NCI-H82 treated with DMSO at 0.1 percent for 48 hours (cell line): ENCODE measurements at regions not wholly inside any gene's neighbourhood (a gene's known extent, or its start where the extent isn't known, plus 50 kb on each side); places are given as distances from the start of the nearest gene placed in this dataset.
"Not testable (repeated sequence)": the region's sequence is repeated elsewhere in the genome, so short reads cannot be mapped to it uniquely, and the experiment has no call there.

ENCODE experiments used
- DNase-seq: peaks from one replicate; lab custom pipeline; 2025; ENCODE audit not compliant: unreplicated experiment; lab: John Stamatoyannopoulos, UW

DNA sequence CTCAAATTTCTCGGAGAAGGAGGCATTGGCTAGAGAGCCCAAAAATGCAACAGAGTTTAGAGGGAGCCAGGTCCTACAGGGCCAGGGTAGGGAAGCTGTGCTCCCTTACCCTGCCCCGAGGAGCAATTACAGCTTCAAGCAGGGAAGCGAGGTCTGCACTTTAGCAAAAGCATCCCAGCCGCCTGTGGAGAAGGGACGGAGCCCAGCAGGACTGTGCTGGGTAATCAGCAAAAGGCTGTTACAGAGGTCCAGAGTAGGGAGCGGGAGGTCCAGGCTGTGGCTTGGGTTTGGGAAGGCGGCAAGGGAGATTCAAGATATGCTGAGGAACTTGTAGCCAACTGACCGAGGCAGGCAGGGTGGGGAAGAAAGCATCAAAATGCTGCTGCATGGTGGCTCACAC, 162.6 kb downstream of the TMEM132E start:
- no peak for DNase-seq

DNA sequence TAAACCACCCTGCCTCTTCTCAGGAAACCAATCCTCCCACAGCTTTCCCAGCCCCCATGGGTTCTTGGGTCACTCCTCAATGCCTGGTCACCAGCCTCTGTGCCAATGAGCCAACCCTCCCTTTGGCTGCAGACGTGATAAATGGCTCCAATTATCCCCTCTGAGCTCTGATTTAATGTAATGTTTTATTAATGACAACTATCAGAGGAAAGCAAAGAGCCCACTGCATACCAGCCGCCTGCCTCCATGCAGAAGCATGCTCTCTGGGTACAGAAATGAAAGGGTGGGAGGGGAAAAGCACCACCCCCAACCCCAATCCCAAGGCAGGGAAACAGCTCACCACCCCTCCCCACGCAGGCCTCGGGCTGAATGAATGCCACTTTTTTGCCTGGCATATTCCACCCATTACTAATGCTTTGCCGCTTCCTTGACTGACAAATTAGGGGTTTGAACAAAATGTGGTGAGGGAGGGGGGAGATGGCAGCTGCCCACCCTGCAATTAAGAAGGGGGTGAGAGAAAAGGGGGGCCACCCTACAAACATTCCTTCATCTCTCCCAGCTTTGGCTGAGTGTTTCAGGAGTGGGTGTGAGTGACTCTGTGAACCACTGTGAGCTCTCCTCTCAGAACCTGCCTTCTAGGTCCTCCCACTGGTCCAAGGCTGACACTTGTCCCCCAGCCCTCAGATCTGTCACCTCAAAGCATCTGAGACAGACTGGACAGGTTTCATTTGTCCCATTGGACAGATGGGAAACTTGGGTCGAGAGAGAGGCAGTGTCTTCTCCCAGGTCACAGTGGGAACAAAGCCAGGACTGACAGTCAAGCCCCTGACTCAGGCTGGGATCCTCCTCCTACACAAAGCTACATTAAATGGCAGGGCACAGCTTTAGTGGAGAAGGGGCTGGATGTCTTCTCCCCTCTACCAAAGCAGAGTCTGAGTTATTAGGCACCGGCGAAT, 161.5 kb downstream of the TMEM132E start:
- DNase-seq, result no peak

DNA sequence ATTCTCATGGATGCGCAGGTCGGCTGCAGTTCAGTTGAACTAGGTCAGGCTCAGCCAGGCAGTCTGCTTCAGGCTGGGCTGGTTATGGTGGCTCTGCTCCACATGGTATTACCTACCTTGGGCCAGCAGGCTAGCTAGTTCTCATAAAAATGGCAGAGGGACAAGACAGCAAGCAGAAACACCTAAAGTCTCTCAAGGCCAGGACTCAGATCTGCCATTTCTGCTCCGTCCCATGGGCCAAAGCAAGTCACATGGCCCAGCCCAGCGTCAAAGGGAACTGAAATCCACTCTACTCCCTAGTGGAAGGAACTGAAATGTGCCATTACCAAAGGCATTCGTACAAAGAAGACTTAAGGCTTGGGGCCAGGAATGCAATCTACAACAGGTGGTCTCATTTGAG, 160.0 kb downstream of the TMEM132E start:
- no peak for DNase-seq

DNA sequence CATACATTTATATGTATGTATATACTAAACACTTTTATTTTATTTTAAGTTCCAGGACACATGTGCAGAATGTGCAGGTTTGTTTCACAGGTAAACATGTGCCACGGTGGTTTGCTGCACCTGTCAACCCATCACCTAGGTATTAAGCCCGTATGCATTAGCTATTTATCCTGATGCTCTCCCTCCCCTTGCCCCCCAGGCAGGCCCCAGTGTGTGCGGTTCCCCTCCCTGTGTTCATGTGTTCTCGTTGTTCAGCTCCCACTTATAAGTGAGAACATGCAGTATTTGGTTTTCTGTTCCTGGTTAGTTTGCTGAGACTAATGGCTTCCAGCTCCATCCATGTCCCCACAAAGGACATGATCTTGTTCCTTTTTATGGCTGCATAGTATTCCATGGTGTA, 158.3 kb downstream of the TMEM132E start:
- DNase-seq, result not testable (repeated sequence)

DNA sequence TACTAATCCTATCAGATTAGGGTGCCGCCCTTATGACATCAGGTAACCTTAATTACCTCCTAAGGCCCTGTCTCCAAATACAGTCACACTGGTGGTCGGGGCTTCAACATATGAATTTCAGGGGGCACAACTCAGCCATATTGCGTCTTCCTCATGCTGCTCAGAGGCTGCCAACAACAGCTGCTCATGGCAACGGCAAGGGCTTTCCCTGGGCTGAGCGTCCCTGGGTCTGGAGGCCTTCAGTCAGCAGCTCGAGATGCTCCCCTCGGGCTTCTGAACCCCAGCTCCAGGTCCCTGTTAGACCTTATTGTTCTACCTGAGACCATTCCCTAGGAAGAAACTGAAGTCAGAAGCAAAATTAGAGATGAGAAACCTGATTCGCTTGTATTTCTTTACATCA, 157.2 kb downstream of the TMEM132E start:
- DNase-seq, result peak; percentile 63

DNA sequence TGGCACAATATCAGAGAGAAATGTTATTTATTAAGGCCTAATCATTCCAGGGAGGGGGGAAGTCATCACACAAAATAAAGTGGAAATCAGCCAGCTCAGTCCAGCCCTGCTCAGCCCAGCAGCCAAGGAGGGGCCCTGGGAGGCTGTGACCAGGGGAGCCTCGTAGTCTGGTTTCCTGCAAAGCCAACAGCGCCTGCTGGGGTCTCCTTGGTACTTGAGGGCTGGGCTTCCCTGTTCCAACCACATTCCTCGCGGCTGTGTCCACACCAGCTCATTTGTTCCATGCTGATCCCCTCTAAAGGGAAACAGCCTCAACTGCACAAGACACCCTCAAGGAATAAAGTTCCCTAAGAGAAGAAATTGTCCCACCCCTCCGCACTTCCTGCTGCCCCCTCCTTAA, 154.0 kb downstream of the TMEM132E start:
- no peak for DNase-seq

DNA sequence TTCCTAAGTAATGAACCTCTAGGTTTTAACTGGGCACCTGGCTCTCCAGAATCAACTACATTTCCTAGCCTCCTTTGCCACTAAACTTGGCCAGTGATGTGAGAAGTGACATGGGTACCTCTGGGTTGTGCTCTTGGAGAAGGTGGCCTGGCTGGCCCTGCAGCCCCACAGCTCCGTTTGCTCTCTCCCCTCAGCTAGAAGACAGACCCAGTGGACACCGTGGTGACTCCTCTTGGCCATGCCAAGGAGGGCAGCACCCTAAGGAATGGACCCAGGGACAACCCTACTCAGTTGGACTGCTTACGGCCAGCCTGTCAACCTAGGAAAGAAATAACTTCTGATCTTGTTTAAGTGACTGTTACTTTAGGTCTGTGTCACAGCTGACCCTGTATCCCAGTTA, 151.4 kb downstream of the TMEM132E start:
- DNase-seq, result no peak

DNA sequence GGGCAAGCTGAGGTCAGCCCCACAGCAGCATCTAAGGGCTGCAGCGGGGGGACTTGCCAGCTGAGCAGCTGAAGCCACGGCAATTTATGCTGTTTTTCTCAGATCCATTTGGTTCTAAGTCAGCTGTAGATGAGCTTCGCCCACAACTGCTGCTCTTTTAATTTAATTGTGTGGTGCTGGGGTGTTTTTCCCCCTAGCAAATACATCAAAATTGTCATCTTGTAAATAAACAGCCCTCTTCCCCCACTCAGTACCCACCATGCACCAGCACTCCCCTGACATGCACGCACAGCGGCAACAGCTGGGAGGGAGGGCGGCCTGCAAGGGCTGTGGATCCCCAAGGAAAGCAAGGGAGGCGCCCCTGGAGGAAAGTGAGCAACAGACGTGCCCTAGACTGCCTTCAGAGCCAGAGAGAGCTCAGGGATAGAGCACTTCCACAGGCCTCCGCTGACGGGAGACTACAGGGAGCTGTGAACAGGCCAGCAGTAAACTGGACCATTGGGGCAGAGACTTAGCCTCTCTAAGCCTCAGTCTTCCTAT, 149.5 kb downstream of the TMEM132E start:
- DNase-seq, result no peak

DNA sequence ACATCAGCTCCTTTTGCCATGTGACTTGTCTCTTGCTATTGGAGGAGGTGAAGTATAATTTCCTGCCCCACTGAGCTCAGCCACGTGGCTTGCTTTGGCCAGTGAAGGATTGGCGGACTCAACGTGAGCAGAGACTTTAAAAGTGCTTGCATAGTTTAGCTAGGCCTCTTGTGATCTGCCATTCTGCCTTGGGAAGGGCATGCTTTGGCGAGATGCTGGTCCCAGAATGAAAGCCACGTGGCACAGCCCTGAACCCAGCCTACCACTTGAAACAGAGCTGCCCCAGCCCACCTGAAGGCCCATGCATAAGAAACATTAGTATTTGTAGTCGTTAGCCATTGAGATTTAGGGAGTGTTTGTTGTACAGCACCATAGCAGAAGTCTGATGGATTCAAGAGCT, 148.2 kb downstream of the TMEM132E start:
- no peak for DNase-seq

DNA sequence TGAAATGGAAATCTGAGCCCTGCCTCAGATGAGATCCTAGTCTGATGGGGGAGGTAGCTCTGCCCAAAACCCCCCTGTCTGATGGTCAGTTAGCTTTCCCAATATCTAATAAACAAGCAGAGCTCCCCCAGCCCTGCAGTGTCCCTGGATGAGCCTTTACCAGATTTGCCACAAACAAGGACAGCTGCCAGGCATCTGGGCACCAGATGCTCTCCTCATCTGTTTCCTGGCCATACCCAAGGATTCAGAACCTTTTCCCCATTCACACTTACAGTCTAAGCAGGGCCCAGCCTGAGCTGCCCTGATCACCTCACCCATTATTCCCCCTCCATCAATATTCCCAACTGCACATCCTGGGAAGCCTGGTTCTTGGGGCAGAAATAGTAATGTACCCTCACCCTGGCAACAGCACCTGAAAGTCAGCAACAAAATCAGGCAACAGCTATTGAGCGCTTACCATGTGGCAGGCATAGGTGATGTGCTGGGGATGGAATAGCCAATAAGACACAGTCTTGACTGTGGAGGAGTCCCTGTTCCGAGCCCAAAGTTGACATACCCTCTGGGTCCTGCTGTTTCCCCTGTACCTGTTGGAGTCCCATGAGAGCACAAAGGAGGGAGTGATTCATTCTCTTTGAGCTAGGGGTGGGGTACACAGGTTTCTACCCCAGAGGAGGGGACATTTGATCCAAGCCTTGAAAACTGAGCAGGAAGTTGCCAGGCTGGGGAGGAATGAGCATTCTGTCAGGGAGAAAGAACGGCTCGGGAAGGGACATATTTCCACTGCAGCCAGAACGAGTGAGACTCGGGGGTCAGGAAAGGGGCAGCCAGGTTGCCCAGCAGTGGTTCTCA, 147.4 kb downstream of the TMEM132E start:
- no peak for DNase-seq

DNA sequence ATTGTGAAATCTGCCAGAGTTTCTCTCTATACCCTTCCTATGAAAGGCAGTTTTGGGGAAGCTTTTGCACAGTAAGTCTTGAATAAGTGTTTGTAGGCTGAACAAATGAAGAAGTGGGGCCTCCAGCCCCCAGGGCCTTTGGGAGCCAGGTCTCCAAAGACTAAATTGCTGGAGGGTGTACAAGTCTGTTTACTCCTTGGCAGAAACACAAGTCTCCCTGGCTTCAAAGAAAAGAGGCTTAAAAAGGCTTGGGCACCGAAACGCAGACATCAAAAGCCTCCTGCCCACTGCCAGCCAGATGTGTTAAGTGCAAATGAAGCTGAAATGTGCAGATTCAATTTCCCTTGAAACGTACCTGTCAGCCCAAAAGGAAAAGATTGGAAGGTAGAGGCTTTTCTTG, 146.3 kb downstream of the TMEM132E start:
- no peak for DNase-seq

DNA sequence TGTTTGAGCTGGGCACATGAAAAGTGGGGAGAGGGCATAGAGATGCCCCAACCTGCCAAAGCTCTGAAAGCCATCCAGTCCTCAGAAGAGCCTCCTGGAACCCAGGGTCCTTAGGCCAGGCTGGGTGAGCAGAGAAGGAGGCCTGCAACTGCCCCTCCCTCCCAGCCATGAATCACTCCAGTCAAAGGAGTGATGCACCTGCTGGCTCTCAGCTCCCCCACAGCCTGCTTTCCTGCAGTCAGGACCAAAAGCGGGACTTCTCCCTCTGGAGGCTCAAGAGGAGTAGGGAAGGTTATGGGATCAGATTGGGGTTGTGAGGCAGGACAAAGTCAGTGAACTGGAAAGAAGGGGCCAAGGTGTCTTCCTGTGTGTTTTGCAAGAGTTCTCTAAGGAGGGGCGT, 145.6 kb downstream of the TMEM132E start:
- DNase-seq, result no peak

DNA sequence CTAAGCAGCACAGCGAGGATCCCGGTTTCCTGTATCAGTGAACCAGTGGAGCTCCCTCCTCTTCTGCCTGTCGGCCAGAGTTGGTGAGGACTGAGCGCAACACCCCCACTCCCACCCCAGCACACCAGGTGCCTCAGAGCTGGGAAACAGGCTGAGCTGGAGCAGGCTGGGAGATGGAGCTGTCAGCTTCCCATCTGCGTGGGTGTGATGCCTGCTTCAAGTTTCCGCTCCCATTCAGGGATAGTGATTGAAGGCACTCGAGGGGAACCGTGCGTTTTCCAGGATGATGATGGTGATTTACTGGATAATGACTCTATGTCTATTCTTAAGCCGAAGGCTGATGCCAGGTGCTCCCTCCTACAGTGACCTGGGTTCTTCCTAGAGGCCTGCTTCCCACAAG, 144.5 kb downstream of the TMEM132E start:
- no peak for DNase-seq

DNA sequence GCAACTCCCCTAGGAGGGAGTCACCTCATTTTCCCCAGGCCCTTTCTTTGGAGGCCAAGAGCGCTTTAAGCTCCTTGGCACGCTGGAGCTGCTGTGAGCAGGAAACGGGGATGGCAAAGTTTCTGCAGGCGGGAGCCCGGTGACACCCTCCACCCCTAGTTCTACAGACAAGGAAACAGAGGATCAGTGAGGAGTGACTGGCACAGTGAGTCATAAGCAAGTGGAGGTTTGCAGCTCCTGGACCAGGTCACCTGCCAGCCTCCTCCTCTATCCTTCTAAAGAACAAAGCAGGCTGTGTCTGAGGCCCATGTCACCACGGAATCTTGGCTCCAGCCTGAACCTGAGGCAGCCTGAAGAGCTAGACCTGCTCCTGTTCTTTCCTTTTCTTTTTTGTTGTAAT, 141.9 kb downstream of the TMEM132E start:
- no peak for DNase-seq

DNA sequence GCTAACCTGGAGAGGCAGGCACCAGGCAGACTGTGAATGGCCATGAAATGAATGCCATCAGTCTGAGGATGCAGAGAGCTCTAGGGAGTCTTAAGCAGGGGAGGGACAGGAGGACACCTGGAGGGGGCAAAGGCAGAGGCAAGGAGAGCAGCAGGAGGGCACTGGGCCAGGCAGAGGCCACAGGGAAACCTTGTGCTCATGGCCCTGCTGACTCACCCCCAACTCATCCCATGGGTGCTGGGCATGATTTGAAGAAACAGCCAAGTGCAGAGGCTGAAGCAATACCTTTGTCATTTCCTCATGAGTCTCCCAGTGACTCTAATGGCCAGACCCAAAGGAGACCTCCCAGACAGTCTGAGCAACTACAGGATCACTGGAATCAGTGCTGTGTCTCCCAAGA, 141.4 kb downstream of the TMEM132E start:
- no peak for DNase-seq

DNA sequence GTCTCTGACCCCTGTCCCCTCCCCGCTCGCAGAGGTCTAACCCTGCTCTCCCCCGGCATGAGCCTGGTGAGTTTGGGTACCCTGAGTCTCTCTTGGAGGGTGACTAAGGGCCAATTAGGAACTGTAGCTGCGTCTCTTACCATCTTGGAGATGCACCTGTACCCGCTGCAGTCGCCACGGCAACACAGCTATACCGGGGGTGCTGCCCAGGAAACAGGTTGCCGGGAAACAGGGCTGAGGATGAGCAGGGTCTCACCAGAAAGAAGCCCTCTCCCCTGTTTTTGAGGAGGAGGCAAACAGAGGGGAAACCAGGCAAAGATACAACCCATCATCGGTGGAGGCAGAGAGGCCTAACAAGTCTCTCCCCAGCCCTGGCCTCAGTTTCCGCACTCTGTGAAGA, 140.2 kb downstream of the TMEM132E start:
- DNase-seq, result no peak

DNA sequence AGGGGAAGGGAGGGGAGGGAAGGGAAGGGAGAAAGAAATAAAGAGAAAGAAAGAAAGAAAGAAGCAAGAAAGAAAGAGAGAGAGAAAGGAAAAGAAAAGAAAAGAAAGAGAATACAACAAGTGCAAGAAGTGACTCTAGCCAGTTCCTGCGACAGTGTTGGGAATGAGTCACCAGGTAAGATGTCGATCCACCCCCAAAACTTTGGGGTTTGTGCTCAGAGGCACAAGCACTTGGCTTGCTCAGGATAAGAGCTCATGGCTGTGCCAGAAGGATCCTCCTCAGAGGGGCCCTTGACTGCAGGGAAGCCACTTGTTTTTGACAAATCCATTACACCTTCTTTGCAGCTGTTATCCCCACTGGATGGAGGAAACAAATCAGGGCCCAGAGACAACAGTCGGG, 137.7 kb downstream of the TMEM132E start:
- DNase-seq, result no peak

DNA sequence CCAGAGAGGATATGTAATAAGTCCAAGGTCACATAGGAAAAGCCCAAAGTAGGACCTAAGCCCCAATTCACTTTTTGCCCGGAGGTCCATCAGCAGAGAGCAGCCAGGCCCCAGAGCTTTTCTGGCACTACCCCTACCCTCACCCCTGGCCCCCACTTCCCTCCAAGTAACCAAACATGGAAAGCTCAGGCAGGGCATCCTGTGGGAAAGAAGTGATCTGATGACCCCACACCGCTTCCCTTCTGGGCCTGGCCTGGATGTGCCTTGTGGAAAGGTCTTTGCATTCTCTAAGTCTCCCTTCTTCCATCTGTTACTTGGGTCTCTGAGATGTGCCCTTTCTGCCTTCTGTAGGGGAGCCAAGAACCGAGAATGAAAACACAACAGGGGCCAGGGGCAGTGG, 136.9 kb downstream of the TMEM132E start:
- DNase-seq, result no peak

DNA sequence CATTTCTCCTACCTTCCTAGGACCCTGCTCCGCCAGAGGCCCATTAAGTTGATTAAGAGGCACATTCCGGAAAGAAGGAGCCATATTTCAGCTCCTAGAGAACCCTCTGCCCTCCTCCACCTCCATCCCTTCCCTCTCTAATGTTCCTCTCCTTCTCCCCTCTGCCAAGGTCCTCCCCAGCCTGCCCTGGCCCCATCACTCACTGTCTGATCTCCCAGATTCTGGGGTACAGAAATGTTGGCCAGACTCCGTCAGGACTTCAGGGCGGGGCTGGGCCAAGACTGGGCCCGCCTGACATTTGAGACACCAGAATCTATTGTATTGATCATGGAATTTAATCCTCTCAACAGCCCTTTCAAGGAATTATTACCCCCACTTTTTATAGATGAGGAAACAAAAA, 136.1 kb downstream of the TMEM132E start:
- DNase-seq, result no peak

DNA sequence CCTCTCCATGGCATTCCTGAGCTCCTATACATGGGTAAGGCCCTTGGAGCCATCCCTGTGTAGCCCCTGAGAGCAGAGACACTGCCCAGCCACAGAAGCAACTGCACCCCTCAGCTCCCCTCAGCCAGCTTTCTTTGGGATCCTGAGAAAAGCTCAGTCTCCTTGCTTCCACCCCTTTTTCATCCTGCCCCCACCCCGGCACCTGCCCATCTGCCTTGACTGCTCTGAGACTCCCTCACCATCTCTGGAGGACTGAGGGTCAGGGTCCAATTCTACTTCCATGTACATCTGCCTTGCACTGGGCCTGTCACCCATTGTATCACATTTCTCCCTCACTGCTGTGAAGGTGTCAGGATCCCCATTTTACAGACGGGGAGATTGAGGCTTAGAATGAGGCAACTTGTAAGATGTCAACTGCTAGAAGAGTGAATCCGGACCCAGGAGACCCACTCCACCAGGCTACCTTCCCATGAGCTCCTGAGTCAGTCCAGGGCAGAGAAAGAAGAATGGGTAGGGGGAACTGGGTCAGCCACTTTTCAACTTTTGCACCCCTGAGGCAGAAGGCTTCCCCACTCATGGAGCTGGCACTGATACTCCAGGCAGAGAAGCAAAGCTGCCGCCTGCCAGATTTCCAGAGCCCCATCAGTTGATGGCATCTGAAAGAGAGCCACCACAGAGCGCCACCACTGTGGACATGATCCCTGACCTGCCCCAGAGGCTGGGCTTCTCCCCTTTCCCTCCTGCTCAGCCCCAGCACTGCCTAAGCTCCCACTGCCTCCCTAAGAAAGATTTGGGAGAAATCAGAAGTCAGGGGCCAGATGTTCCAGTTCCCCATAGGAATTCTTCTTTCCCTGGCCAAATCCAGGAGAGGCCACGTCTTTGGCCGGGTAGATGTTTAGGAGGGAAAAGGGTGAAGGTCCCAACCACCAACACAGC, 135.4 kb downstream of the TMEM132E start:
- DNase-seq, result no peak

DNA sequence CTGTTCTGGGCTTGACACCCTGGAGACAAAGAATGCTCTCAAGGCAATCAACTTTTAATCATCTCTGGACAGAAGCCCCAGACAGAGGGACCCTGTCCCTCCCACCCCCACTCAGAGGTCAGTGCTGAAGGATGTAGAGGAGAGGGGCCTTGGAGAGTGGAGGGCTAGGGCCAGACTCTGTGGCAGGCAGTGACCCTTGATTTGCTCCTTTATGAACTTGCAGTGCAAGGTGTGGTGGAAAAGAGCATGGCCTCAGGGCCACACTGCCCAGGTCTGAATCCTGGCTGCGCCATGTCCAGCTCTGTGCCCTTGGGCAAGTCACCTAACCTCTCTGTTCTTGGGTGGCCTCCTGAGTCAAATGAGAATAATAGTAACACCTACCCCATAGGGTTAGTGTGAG, 134.3 kb downstream of the TMEM132E start:
- no peak for DNase-seq
